GM12878 (cell line): ENCODE measurements at regions not wholly inside any gene's neighbourhood (a gene's known extent, or its start where the extent isn't known, plus 50 kb on each side); places are given as distances from the start of the nearest gene placed in this dataset.

ENCODE experiments used
- ATAC-seq: fragments of 200-7000 bp; cut with Tn5 transposase; 3 replicates; pipeline ENCODE4 v1.9.1; 2020; ENCODE audit warnings: mild to moderate bottlenecking, moderate library complexity
- BruUV-seq: library from RNA; stranded (reverse); fragments of 400-500 nt; replicated peaks from 2 replicates; lab custom pipeline; 2021; lab: Mats Ljungman, UMichigan
- CTCF ChIA-PET: fragments of 300-600 bp; sonication (Branson Sonifier 250); formaldehyde crosslinking; extraction: SDS; loops from one replicate; lab custom pipeline; 2021; ENCODE audit warnings: inconsistent platforms; lab: Yijun Ruan, JAX
- POLR2A ChIA-PET: fragments of 350-600 bp; formaldehyde crosslinking; extraction: SDS; loops from one replicate; lab custom pipeline; 2021; ENCODE audit warnings: inconsistent platforms; lab: Charles Lee
- RAD21 ChIA-PET: fragments of 300-600 bp; sonication (Branson Sonifier 250); formaldehyde crosslinking; loops from one replicate; lab custom pipeline; 2023; ENCODE audit warnings: antibody characterized with exemption; ENCODE audit not compliant: unreplicated experiment; lab: Charles Lee
- SMC1A ChIA-PET: fragments of 300-600 bp; sonication (Branson Sonifier 250); formaldehyde crosslinking; loops from one replicate; lab custom pipeline; 2023; ENCODE audit not compliant: unreplicated experiment, uncharacterized antibody; lab: Charles Lee
- DNase-seq: peaks from one replicate; pipeline ENCODE4 v3.0.0-alpha.2; 2011; ENCODE audit warnings: low read depth, low spot score
- FAIRE-seq: peaks from 3 replicates; lab custom pipeline; 2011; peaks lifted over from hg19 to GRCh38; lab: Jason Lieb, UNC
- H2AFZ ChIP-seq: 2 replicates; pipeline ENCODE4 v1.6.0; 2011; ENCODE audit warnings: low read depth, low read length, control low read depth; ENCODE audit not compliant: control insufficient read depth
- H3K27ac ChIP-seq: 2 replicates; pipeline ENCODE4 v1.5.1; 2011; ENCODE audit warnings: control low read depth; ENCODE audit not compliant: control insufficient read depth, insufficient read depth
- H3K27me3 ChIP-seq, 2 experiments: replicated peaks in 1 of 2; 2 replicates each; pipeline versions ENCODE4 v1.6.0 to v1.6.1; 2011; ENCODE audit warnings: low read length in 1 of 2; ENCODE audit not compliant: control insufficient read depth in 2 of 2, insufficient read depth in 2 of 2
- H3K36me3 ChIP-seq, 2 experiments: 2 replicates each; pipeline ENCODE4 v1.5.1; 2011; ENCODE audit warnings: low read length in 1 of 2; ENCODE audit not compliant: control insufficient read depth in 2 of 2, insufficient read depth in 2 of 2
- H3K4me1 ChIP-seq: 2 replicates; pipeline ENCODE4 v1.6.1; 2011; ENCODE audit warnings: mild to moderate bottlenecking, low read length, moderate library complexity, mixed read lengths; ENCODE audit not compliant: control insufficient read depth, insufficient read depth
- H3K4me2 ChIP-seq: 2 replicates; pipeline ENCODE4 v1.6.0; 2011; ENCODE audit warnings: control low read depth; ENCODE audit not compliant: control insufficient read depth, insufficient read depth
- H3K4me3 ChIP-seq: fragments of 200-600 bp; sonication (generic); 2 replicates; pipeline ENCODE4 v1.5.1; 2016
- H3K79me2 ChIP-seq: 2 replicates; pipeline ENCODE4 v1.6.0; 2011; ENCODE audit warnings: low read length; ENCODE audit not compliant: control insufficient read depth, insufficient read depth
- H3K9ac ChIP-seq: 2 replicates; pipeline ENCODE4 v1.8.0; 2011; ENCODE audit warnings: low read length, control low read depth, mixed read lengths; ENCODE audit not compliant: control insufficient read depth, insufficient read depth
- H3K9me3 ChIP-seq: replicated peaks from 3 replicates; pipeline ENCODE4 v1.5.1; 2011; ENCODE audit warnings: mild to moderate bottlenecking, low read length; ENCODE audit not compliant: control insufficient read depth, insufficient read depth
- H4K20me1 ChIP-seq: 2 replicates; pipeline ENCODE4 v1.6.0; 2011; ENCODE audit not compliant: control insufficient read depth, insufficient read depth
- ATF3 ChIP-seq: IDR thresholded peaks from 2 replicates; pipeline ENCODE4 v1.6.1; 2011; ENCODE audit warnings: low read depth, mild to moderate bottlenecking, low read length, moderate library complexity, borderline replicate concordance; ENCODE audit errors: extremely low read depth
- E2F8 ChIP-seq: fragments of 450-650 bp; IDR thresholded peaks from 2 replicates; pipeline ENCODE4 v1.6.1; 2018; ENCODE audit warnings: mild to moderate bottlenecking, low read depth, moderate library complexity; ENCODE audit not compliant: partially characterized antibody
- FOXK2 ChIP-seq: fragments of 450-650 bp; IDR thresholded peaks from 2 replicates; pipeline ENCODE4 v1.6.1; 2017; ENCODE audit warnings: mild to moderate bottlenecking, moderate library complexity
- JUNB ChIP-seq: IDR thresholded peaks from 2 replicates; pipeline ENCODE4 v1.6.1; 2016; ENCODE audit warnings: antibody characterized with exemption, mild to moderate bottlenecking
- JUND ChIP-seq: IDR thresholded peaks from 2 replicates; pipeline ENCODE4 v1.6.1; 2012; ENCODE audit warnings: low read depth, mild to moderate bottlenecking, low read length, improper control_type of control experiment, moderate library complexity
- MXI1 ChIP-seq: fragments of 150-350 bp; IDR thresholded peaks from 2 replicates; pipeline ENCODE4 v1.6.1; 2011; ENCODE audit warnings: low read depth, mild to moderate bottlenecking, inconsistent platforms, low read length, improper control_type of control experiment
- MYC ChIP-seq: IDR thresholded peaks from 2 replicates; pipeline ENCODE4 v1.6.1; 2011; ENCODE audit warnings: mild to moderate bottlenecking, low read length, moderate library complexity, inconsistent platforms; ENCODE audit not compliant: insufficient read depth, insufficient replicate concordance, insufficient read length, severe bottlenecking
- RAD51 ChIP-seq: fragments of 450-650 bp; IDR thresholded peaks from 2 replicates; pipeline ENCODE4 v1.6.1; 2016; ENCODE audit warnings: moderate library complexity, mild to moderate bottlenecking, inconsistent platforms
- RELA ChIP-seq: fragments of 450-650 bp; IDR thresholded peaks from 2 replicates; pipeline ENCODE4 v1.8.0; 2014; ENCODE audit warnings: borderline replicate concordance; ENCODE audit not compliant: partially characterized antibody
- RFX5 ChIP-seq: IDR thresholded peaks from 2 replicates; pipeline ENCODE4 v1.6.1; 2011; ENCODE audit warnings: low read depth, low read length, improper control_type of control experiment
- SMAD5 ChIP-seq: IDR thresholded peaks from 2 replicates; pipeline ENCODE4 v1.6.1; 2016; ENCODE audit warnings: antibody characterized with exemption, low read depth
- STAT3 ChIP-seq: IDR thresholded peaks from 2 replicates; pipeline ENCODE4 v1.6.1; 2011; ENCODE audit warnings: low read depth, low read length, improper control_type of control experiment
- ZNF384 ChIP-seq: IDR thresholded peaks from 2 replicates; pipeline ENCODE4 v1.6.1; 2012; ENCODE audit warnings: low read depth, mild to moderate bottlenecking, low read length, improper control_type of control experiment, borderline replicate concordance
- ZSCAN29 ChIP-seq: fragments of 450-650 bp; IDR thresholded peaks from 2 replicates; pipeline ENCODE4 v1.6.1; 2017; ENCODE audit warnings: mild to moderate bottlenecking, moderate library complexity
- WGBS: methylation state at CpG from one replicate; pipeline ENCODE4 v1.1.6; 2016; ENCODE audit warnings: low lambda C conversion rate; ENCODE audit not compliant: insufficient replicate concordance, insufficient coverage; ENCODE audit errors: missing lambda C conversion rate; 5-methylcytosine and 5-hydroxymethylcytosine counted together
- in situ Hi-C: fragments of 300-500 bp; cut with MboI; formaldehyde crosslinking; loops from 9 replicates; pipeline ENCODE4 v1.14.3; 2018; ENCODE audit warnings: mixed read lengths
- intact Hi-C: fragments of 100-400 bp; cut with micrococcal nuclease; formaldehyde crosslinking; loops from one replicate; pipeline ENCODE4 v1.14.2; 2022; ENCODE audit not compliant: unreplicated experiment

- SMC1A ChIA-PET: no interaction called here
- no peak overlapping the region for H3K9ac ChIP-seq
- H3K79me2 ChIP-seq: no peaks in the 10 kb centered on the region
- TF ChIP-seq RFX5 (no peak), STAT3 (no peak), FOXK2 (no peak), ATF3 (no peak), SMAD5 (no peak), RELA (no peak), JUND (no peak), RAD51 (no peak), JUNB (no peak)
- POLR2A ChIA-PET: no interaction called here
- ATAC-seq (no peak), FAIRE-seq (no peak), DNase-seq (no peak)
- H2AFZ ChIP-seq: no peak overlapping the region
- no peaks in the 10 kb centered on the region for H3K9me3 ChIP-seq
- in situ Hi-C loops (no loop called here), intact Hi-C loops (no loop called here)
- RAD21 ChIA-PET: no interaction called here
- CTCF ChIA-PET: no interaction called here
- no peak overlapping the region for H3K4me2 ChIP-seq
- H3K4me3 ChIP-seq: no peak overlapping the region
- no peaks in the 10 kb centered on the region for H3K36me3 ChIP-seq
- 14% methylated on average over 3 of the region's 3 CpGs for WGBS
- H3K27ac ChIP-seq: no peak overlapping the region
- H3K4me1 ChIP-seq: no peaks in the 10 kb centered on the region
- no peaks in the 10 kb centered on the region for H4K20me1 ChIP-seq
- H3K27me3 ChIP-seq: peaks cover 0 to 1% of the 10 kb centered on the region in 2 experiments; a peak in 3 of 4 replicates
- no TSS peak for BruUV-seq
Measured at GRCh38 chr11:11756718-11757117, 85.1 kb upstream of the USP47 start.

DNA sequence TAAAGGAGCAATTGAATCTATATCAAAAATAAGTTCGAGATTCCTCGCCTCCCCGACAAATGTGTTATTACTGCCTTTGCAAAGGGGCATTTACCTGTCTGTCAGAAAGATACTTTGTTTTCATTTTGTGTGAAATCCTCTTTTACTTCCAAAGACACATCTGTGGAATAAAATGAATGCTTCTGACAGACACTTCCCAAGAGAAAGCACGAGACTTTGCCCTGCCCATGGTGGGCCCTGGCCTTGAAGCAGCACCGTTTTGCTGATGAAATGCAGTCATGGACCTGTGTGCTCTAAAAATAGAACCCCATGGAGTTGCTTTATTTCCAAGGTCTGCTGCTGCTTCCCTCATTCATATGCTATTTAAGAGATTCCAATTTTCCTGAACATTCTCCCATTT is 85.9 kb upstream of the USP47 start:
- no TSS peak for BruUV-seq
- in situ Hi-C loops (no loop called here), intact Hi-C loops (no loop called here)
- H3K27me3 ChIP-seq: peaks cover 0 to 1% of the 10 kb centered on the region in 2 experiments; a peak in 3 of 4 replicates
- no peaks in the 10 kb centered on the region for H3K36me3 ChIP-seq
- DNase-seq: no peak
- CTCF ChIA-PET: no interaction called here
- RAD21 ChIA-PET: no interaction called here
- POLR2A ChIA-PET: no interaction called here
- no peak overlapping the region for H2AFZ ChIP-seq
- no peak for ATAC-seq
- WGBS: 16% methylated on average over 5 of the region's 5 CpGs
- H3K4me3 ChIP-seq: no peak overlapping the region
- no peak for FAIRE-seq
- SMC1A ChIA-PET: no interaction called here
- no peaks in the 10 kb centered on the region for H3K9me3 ChIP-seq
- H3K27ac ChIP-seq: no peak overlapping the region
- H3K4me1 ChIP-seq: no peaks in the 10 kb centered on the region
- no peak overlapping the region for H3K9ac ChIP-seq
- H3K4me2 ChIP-seq: no peak overlapping the region
- H3K79me2 ChIP-seq: no peaks in the 10 kb centered on the region
- no peaks in the 10 kb centered on the region for H4K20me1 ChIP-seq
- no peak for TF ChIP-seq E2F8
- TF ChIP-seq ZSCAN29: no peak
- no peak for TF ChIP-seq ZNF384
- TF ChIP-seq MYC: no peak
- TF ChIP-seq MXI1: no peak
